GM18909 (cell line): ENCODE measurements at regions not wholly inside any gene's neighbourhood (a gene's known extent, or its start where the extent isn't known, plus 50 kb on each side); places are given as distances from the start of the nearest gene placed in this dataset.
"Not testable (repeated sequence)": the region's sequence is repeated elsewhere in the genome, so short reads cannot be mapped to it uniquely, and the experiment has no call there.

Experiments
- ATAC-seq: cut with Tn5 transposase; IDR thresholded peaks from one replicate; pipeline ENCODE4 v1.9.1; 2021; ENCODE audit warnings: mild to moderate bottlenecking; ENCODE audit not compliant: unreplicated experiment, poor library complexity

DNA sequence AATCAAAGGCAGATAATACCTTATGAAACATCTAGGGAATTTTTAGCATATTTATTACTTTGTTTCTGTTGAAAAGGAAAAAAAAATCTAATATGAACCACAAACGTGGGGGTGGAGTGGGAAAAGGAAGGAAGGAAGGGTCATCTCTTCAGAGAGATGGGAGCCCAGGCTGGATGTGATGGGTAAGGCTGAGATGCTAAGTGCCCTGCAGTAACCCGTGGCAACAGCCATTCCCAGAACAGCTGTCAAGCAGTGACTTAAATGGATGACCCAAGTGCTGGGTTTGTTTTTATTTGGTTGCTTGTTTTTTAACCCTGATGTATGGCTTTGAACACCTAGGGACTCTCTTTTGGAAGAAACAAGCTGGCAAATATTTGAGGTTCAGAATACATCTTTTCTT, 50.7 kb upstream of the KLF7 start:
- ATAC-seq, result no peak

DNA sequence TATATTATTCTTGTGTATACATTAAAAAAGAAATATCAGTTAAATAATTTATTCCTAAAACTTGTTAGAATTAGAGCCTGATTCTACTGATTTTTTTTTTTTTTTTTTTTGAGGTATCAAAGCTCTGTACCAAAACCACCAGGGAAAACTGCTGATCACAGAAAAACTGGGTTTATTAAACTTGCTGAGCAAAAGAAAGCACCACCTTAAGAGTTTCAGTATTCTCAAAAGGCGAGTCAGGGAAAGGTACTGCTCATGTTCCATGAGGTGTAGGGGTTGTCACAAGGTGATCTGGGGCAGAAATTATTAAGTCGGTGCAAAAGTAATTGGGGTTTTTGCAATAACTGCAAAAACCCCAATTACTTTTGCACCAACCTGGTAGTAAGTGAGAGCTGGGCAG, 51.7 kb upstream of the KLF7 start:
- ATAC-seq, result no peak

DNA sequence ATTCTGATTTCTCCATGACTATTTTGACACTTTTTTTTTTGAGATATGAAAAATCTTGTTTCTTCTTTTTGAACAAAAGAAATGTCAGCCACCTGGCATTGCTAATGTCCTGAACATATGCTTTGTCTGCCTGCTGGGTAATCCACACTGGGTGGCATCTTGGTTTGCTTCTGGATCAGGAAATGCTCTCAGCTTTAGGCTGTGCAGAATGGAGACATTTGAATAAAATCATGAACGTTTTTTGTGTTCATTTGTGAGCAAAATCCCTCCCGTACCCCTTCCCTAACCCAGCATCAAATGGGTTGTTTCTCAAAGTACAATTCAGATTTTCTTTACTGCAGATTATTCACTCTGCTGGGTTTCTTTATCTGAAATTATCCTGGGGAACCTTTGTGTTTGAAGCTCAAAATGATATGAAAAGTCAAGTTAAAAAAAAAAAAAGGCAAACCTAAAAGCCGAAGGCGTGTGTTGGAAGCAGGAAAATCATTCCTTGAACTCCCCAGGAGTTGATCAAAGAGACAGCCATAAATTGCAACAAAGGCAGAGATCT, 53.4 kb upstream of the KLF7 start:
- ATAC-seq, result no peak

DNA sequence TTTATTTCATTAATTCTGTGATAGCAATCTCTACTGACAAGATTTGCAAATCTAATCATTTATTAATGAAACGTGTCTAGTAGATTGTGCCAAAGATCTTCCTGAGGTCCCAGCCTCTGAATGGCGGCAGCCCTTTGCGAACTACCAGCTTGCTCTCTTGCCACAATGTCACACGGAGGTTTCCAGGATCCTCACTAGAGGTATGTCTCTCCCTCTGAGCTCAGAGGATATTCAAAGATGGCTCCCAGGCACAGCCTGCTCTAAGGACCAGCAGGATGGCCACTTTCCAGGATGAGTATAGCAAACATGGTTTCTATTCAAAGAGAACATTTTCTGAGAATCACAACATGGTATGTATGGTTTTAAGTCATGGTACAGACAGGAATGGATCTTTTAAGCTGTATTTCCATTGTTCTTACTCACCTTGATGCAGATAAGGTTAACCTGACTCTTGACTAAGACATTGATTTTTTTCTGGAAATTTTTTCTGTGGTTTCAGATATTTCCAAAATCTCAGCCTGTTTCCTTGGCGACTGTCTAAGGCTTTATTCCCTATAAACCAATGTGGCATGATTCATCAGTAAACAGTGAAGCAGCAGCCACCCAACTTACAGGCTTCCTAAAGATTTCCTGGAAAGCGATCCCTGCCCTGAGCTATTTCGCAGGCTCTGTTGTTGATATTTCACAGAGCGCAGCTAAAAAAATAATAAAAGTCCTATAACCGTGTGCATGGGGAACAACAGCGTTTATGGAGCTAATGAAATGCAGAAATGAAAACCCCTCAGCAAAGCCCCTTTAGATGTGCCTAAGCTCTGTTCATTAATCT, 54.1 kb upstream of the KLF7 start:
- no peak for ATAC-seq

DNA sequence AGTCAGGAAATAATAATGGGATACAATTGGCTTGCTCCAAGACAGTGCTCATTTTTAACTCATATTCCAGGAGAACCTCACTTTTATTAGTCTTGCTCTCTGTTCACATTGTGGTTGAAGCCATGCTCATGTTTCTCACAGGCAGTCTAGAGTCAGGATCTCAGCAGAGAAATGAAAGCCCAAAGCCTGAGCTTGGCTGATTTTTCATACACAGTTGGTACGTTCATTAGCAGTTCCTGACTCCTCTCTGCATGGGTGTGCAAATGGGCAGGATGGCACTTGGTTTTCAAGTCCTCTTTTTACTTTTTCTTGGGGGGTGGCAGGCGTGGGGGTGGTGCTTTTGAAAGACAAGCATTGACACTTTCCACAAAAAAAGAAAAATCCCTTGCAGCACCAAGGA, 56.0 kb upstream of the KLF7 start:
- ATAC-seq, result no peak

DNA sequence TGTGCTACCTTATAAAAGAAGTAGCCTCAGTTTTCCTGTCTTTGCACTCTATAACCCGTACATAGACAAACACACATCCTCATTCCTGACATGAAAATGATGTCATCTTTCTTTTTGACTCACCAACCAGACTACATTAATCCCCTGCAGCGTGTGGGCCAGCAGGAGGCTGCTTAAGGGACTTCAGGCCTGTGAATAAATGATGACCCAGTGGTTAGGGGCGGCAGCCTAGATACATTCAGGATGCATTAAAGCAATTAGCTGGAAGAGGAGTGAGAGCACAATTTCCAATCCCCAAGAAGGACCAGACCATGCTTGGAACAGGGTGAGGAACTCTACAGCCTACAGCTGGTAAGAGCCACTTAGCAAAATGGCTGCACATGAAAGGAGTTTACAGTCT, 57.3 kb upstream of the KLF7 start:
- peak; percentile 80 for ATAC-seq

DNA sequence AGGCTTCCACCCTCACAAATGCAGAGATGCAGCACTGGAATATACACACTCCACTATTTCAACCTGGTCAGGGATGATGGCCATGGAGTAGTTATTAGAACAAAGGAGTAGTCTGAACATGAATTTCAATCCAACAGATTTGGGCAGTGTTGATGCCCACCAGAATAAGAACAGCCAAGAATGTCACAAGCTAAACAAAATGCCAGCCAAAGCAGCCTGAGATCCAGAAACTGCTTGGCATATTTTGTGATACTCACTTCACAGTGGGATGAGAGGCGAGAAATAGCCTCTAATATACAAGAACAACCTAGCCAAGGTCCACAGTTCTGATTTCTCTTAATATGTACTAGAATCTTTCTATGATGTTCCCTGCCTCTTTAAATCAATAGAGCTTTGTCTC, 58.6 kb upstream of the KLF7 start:
- ATAC-seq, result no peak

DNA sequence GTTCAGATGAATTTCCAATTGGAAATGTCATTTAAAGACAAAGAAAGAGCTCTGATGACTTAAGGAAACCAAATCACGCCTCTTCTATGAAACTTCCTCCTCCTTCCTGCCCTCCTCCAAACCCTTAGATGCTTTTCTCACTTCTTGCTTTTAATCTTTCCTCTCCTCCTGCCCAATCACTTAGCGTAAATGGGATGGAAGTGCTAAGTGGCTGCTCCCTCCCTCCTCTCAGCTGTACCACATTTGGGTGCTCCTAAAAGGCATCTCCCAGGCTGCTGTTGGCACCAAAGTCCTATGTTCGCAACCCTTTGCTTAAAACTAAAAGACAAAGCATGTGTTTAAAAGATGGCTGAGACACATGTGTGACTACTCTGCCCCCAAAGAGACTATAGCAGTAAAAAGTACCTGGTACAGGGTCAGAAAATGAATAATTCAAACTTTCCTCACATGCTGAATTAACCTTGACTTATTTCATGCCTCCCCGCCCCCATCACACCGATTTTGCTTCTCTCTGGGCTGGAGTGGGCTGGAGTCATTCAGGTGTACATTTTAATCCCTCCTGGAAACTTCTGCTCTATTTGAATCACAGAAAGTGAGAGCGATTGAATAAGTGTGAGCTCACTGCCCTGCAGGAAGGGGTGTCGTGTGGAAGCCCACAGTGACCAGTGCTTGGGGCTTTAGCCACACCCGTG, 59.2 kb upstream of the KLF7 start:
- no peak for ATAC-seq

DNA sequence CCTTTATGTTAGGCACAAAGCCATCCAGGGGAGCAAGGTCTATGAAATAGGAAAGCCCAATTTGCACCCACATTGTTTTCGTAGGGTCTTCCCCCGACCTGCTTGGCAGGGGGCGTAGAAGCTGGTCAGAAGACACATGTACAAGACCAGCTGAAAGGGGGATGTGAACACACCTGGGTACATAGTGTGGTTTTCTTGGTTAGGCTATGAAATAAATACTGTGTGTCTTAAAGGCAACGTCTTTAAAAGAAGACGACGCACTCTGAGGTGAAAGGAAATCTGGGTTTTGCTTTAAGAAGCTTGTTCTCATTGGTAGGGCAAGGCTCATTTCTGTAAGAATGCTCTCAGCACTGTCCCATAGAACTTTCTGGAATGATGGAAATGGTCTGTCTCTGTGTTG, 60.0 kb upstream of the KLF7 start:
- no peak for ATAC-seq

DNA sequence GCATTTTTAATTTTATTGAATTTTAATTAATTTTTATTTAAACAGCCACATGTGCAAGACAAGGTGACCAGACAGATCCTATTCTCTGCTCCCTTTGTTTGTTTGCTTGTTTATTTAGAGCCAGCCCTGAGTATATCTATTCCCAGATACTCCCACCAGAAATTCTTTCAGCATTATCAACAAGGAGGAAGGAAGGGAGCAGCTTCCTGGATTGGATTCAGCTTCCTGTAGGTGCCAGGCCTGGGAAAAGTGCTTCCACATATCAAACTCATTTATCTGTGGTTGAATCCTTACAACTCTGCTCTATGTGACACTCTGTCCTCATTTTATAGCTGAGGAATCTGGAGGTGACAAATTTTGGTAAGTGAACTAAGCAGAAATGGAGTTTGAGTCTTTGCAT, 60.5 kb upstream of the KLF7 start:
- no peak for ATAC-seq

DNA sequence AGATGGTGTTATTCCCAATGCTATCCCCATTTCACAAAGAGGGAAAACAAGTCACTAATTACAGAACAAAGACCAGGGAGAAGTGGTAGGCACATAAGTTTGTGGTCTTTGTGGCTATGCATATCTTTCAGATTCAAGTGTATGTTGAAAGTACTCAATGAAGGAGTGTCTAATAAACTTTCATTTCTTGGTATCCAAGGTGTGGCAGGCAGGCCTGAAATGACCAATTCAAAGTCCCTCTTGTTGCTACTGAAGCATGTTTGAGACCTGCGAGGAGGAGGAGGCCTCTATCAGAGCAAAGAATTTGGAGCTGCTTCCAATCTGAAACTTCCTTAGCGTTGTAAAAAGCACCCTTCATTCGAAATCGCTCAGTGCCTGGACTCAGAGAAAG, 60.9 kb upstream of the KLF7 start:
- no peak for ATAC-seq

DNA sequence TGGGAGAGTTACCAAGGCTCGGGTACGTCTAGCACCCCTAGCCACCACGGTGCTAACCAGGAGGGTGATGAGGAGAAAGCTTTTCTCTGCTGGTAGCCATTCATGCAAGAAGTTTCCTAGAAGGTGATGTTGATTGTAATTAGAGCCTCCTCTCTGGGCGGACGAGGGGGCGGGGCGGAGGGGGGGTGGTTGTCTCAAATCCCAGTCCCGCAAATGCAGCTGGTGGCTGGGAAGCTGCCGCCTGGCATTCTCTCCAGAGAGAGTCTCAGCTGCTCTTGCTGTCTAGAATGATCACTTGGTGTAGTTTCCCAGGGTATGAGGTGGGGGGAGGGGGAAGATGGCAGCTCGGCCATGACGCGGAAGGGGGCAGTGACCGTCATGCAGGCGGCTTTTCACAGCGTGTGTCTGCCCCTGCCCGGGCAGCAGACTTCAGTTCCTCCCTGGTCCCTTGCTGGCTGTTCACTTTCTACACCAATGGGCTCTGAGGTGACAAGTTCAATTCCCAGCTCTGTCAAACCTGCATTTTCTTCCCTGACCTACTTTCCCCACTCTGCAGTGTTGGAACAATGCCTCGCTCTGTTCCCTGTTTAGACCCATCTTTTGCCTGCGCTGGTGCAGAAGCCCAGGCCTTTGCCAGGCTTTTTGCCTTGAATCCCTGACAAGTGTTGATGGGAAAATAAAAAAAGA, 61.5 kb upstream of the KLF7 start:
- ATAC-seq, result no peak

DNA sequence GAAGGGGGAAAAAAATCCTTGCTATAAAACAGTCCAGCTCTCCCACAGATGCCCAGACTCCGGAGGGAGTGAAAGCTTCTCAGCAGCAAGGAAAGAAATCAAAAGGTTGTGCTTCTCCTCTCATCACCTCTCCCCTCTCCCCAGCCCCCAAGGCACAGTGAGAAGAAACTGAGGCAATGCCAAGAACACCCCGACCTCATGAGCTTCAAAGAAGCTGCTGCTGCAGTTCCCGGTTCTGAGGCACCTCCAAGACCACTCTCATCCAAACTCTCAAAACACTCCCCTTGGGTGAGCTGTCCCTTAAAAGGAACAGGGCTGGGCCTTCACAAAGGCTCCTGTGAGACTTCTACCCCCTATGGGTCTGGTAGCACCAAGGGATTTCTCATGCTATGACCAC, 62.0 kb upstream of the KLF7 start:
- no peak for ATAC-seq

DNA sequence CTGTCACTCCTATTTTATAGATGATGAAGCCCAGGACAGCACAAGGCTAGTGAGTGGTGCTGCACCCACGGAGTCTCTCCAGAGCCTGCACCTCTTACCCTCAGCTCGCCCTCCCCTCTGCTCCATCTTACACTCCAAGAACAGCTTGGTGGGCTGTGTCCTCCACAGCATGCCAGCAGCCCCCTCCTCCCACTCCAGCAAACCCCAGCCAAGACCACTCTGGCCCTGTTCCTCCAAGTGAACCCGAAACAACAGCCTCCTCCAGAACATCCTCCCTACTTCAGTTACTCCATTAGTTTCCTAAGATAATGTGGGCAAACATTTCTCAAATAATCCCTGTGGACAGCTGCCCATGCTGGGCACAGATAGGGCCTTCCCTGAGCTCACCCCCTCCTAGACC, 62.7 kb upstream of the KLF7 start:
- ATAC-seq, result no peak

DNA sequence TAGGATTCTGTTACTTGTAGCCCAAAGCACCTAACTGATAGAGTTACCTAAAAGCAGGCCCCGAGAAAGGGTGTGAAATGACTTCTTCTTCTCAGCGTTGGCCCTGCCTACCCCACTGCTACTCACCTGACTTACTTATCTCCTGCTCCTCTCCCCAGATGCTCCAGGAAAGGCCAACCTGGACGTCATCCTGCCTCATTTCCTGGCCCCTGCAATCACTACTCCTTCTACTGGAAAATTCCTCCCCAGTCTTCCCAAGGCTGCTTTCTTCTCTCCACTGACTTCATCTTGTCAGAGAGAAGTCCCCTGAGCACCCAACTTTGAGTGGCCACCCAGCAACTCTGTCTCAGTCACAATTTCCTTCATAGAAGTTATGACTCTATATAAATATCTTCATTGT, 63.4 kb upstream of the KLF7 start:
- no peak for ATAC-seq

DNA sequence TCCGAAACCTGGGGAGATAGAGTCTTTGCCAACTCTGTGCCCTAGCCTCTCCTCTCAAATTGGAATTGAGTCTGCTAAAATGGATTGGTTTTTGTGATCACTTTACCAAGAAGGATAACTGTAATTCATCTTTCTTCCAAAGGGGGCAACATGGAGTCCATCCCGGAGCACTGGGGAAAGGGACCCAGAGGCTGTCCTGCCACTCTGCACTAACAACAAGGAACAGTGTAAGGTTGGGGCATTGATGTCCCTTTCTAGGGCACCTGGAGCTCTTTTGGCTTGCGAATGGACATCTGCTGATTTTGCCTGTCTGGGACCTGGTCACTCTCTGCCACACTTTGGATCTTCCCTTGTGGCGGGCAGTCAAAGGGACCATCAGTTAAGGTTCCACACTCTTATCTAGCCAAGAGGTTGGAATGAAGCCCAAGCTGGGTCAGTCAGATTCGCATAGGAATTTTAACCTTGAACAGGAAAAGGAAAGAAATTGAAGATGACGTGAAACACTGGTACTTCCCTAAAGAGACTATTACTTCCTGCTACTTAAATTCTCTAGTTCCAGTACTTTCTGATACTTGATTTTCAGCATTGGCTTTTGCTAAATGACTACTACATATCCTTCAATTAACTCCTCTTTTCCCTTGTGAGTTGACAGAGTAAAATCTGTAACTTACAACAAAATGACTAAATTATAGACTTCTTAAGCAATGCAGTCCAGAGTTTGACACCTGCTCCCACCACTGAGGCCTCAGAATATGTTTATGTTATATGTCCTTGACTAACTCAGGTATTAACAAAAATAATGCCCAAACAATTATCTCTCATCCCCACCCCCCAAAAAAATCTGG, 64.7 kb upstream of the KLF7 start:
- ATAC-seq, result no peak

DNA sequence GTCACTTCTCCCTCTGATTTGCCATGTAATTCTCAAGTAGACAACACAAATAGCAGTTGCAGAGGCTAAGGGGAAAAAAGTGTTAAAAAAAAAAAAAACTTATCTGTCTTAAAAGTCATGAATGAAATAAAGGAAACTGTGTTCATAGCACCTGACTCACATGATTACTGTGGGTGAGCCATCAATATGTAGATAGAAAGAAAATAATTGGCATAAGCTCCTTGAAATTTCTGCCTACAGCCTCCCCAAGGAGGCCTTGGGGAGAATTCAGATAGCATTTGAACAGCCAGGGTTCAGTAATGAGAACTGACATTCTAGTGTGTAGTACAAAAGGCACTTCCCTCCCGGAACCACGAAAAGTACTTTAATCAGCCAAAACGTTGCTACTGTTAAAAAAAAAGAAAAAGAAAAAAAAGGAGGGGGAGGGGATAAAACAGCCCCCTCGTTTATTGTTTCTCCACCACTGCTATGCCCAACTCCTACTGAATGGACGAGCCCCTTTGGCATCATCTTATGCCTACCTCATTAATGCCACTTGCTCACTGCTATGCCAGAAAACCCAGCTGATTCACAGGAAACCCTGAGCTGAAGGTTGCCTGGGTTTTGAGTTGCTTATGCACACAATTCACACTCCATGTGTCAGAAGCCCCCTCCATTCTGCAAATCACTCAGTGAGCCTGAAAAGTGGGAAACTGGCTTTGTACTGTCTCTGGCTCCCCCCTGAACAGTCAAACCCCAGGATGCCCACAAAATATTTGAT, 65.5 kb upstream of the KLF7 start:
- no peak for ATAC-seq

DNA sequence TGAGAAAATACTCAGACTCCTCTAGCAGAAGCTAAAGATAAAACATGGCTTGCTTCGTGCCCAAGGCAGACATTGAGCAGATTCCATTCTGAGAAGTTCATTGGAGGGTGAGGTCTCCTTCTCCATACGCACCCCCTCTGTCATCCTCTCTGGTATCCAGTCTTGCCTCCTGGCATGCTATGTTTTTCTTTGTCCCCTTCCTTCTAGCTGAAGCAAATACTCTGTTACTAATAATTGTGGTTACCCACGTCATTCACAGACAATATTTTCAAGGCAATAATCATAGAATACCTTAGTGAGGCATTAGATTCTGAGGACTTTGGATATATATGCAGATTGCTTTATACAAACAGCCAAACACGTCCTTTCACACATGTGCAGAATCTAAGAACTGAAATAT, 66.2 kb upstream of the KLF7 start:
- ATAC-seq, result no peak

DNA sequence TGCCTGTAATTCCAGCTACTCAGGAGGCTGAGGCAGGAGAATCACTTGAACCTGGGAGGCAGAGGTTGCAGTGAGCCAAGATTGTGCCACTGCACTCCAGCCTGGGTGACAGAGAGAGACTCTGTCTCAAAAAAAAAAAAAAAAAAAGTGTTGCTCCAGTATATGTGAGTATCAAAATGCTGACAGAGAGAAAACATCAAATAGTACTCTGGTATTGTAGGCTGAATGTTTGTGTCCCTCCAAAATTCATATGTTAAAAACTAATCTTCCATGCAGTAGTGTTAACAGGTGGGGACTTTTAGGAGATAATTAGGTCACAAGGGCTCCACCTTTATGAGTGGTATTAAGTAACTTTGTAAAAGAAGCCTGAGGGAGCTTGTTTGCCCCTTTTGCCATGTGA, 67.4 kb upstream of the KLF7 start:
- ATAC-seq, result not testable (repeated sequence)

DNA sequence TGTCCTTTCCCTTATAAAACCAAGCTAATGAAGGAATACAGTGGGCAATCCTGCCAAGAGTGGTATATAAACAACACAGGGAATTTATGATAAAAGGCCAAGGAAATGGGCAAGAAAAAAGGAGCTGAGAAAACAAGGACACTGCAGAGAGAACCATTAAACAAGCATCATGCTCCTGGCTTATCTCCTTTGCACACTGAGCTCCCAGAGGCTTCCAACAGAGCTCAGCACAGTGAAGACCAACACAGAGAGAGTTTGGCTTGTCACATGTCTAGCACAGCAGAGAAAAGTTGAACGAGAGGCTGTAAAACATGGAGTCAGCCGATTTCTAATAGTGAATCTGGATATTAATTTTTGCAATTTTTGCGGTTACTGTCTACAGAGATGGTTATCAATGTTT, 68.0 kb upstream of the KLF7 start:
- no peak for ATAC-seq
